GM13976 (cell line): ENCODE measurements at regions not wholly inside any gene's neighbourhood (a gene's known extent, or its start where the extent isn't known, plus 50 kb on each side); places are given as distances from the start of the nearest gene placed in this dataset.

Experiments
- DNase-seq: peaks from one replicate; pipeline ENCODE4 v3.0.0; 2012; ENCODE audit warnings: low spot score
- CTCF ChIP-seq: IDR thresholded peaks from 2 replicates; pipeline ENCODE4 v1.5.1; 2012; ENCODE audit warnings: borderline replicate concordance, mild to moderate bottlenecking; ENCODE audit not compliant: insufficient read depth; ENCODE audit errors: extremely low read depth, missing control alignments, control extremely low read depth
- in situ Hi-C: fragments of 300-500 bp; cut with MboI; formaldehyde crosslinking; loops from one replicate; pipeline ENCODE4 v1.12.0; 2022; ENCODE audit warnings: low sequenced_read_pairs, mixed read lengths, inconsistent platforms; ENCODE audit not compliant: unreplicated experiment

DNA sequence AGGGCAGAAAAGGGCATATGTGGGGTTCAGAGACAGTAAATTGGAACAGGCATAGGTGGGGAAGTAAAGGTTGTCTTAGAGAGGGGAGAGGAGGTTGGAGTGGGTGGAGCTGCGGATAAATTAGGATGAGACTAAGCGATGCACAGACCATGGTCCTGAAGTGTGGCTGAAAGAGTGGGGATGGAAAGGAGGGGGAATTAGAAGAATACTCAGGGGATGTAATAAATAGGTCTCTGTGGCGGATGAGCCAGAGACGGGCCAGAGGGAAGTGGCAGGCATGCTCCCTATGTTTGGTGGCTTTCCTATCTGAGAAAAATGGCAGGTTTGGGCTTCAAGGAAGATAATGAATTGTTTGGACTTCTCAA lies 123.4 kb downstream of the OLFM4 start:
- TF ChIP-seq CTCF: no peak
- in situ Hi-C loops: no loop called here

DNA sequence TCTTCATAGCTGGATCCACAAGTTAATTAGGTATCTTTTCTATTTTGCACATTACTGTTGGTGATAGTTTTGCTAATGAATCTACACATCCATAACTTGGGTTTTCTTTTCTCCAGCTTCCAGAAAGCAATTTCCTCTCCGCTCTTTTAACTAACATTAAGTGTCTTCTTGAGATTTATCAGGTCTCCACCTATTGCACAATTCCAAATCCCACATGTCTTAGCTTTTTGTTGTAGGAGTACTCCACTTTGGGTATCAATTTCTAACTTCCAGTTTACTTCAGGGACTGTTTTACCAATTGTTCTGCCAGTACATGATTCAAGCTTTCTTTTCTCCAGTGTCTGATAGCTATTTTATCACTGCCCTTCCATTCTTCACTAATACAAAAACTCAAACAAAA lies 129.6 kb downstream of the OLFM4 start:
- in situ Hi-C loops: no loop called here
- no peak for TF ChIP-seq CTCF

More for the DNA sequence above, 123.4 kb downstream of the OLFM4 start:
- DNase-seq: no peak

GRCh38 chr13:53159431-53159830 lies 130.8 kb downstream of the OLFM4 start:
- in situ Hi-C loops: no loop called here
- DNase-seq: no peak
- no peak for TF ChIP-seq CTCF

More for the DNA sequence above, 129.6 kb downstream of the OLFM4 start:
- no peak for DNase-seq

DNA sequence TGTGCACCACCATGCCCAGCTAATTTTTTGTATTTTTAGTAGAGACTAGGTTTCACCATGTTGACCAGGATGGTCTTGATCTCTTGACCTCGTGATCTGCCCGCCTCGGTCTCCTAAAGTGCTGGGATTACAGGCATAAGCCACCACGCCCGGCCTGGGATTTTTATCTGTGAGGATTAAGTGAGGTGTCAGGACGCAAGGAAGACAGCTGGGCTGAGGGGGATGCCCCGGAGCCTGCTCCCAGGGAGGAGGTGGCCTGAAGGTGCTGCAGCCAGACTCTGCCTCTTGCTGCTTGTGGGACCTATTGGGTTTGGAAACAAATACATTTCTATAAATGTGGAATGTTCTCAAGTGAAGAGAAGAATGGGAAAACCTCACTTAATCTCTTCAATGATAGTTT lies 131.6 kb downstream of the OLFM4 start:
- in situ Hi-C loops: no loop called here
- no peak for TF ChIP-seq CTCF
- no peak for DNase-seq

- in situ Hi-C loops: no loop called here
- no peak for TF ChIP-seq CTCF
- no peak for DNase-seq
Observed at GRCh38 chr13:53161251-53161650, 132.6 kb downstream of the OLFM4 start.

GRCh38 chr13:53165261-53165660 lies 136.6 kb downstream of the OLFM4 start:
- in situ Hi-C loops: no loop called here
- TF ChIP-seq CTCF: no peak
- DNase-seq: no peak

DNA sequence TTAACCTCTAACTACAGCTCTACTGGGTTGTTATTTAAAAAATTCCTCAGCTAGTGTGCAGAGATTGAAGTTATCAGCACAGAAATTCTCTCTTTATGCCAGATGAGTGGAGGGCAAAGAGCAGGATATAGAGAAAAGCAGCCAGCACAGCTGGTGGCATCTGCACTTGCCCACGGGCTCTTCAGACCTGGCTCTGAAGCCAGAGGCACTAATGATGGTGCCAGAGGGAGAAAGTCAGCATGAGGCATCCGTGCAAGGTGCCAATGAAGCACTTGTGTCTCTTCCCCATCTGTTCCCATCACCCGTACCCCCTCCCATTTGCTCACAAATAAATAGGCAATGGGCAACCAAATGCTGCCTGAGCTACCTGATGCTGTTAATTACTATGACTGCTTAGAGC lies 138.9 kb downstream of the OLFM4 start:
- no peak for TF ChIP-seq CTCF
- in situ Hi-C loops: no loop called here
- DNase-seq: no peak
